ENCODE measurements at regions not wholly inside any gene's neighbourhood (a gene's known extent, or its start where the extent isn't known, plus 50 kb on each side); places are given as distances from the start of the nearest gene placed in this dataset.

GRCh38 chrX:74246524-74246923, 57.5 kb upstream of the ZCCHC13 start:
- FAIRE-seq (no peak), ATAC-seq (no peak), DNase-seq (ENCODE audit: low read depth in 1 of 2, low spot score in 1 of 2) (peak; percentile 16 to 27)
- H3K27ac ChIP-seq: peak overlapping the region; percentile 93 to 97; a peak in 5 of 6 replicates
- H3K4me2 ChIP-seq: peak overlapping the region; percentile 62
- no peak overlapping the region for H3K4me3 ChIP-seq
- ChIA-PET POLR2A (no interaction called here), CTCF (no interaction called here)
- H3K4me1 ChIP-seq: peaks cover 77% of the 10 kb centered on the region
- no peak for TF ChIP-seq JUNB (IDR thresholded peaks at IDR 0.05)
- TF ChIP-seq FOSL2 (IDR thresholded peaks at IDR 0.05): peak; percentile 54
- peak; percentile 80 for TF ChIP-seq FOSL2 (CRISPR knock-in tag; IDR thresholded peaks at IDR 0.05)
- TF ChIP-seq CEBPB (IDR thresholded peaks at IDR 0.05): peak; percentile 67 to 73; a peak in 2 of 4 replicates
- no peaks in the 10 kb centered on the region for H3K9me3 ChIP-seq

DNA sequence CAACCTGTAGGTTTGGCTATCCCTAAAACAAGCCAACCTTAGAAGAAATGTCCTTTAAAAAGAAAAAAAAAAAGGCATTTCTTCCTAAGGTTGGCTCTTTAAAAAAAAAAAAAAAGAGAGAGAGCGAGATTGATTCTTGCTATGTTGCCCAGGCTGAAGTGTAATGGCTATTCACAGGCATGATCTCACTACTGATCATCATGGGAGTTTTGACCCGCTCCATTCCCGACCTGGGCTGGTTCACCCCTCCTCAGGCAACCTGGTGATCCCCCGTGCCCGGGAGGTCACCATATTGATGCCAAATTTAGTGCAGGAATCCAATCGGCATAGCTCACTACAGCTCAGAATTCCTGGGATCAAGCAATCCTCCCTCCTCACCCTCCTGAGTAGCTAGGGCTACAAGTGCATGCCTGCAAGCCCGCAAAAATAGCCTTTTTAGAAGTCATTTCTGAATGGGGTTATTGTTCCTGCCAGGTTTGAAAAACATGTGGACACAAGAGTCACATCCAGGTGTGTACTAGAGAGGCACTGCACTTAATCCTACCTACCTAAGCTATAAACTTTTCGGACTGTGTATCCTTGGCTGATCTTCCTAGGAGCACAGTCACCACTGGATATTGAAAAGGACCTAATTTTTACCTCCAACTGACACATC, 61.4 kb upstream of the ZCCHC13 start:
- Histone ChIP-seq H3K4me1 (peaks cover 53% of the 10 kb centered on the region), H3K27ac (peak overlapping the region; percentile 49 to 84; a peak in 5 of 6 replicates), H3K4me2 (peak overlapping the region; percentile 54), H3K4me3 (no peak overlapping the region), H3K9me3 (no peaks in the 10 kb centered on the region)
- ATAC-seq (peak in 1 of 2 experiments; percentile 55; a peak in 4 of 6 replicates), DNase-seq (ENCODE audit: low read depth in 1 of 2, low spot score in 1 of 2) (no peak), FAIRE-seq (no peak)
- POLR2A ChIA-PET: no interaction called here
- 61% methylated on average over 7 of the region's 8 CpGs for WGBS (ENCODE audit: missing lambda C conversion rate)
- CTCF ChIA-PET: no interaction called here
- no peak for TF ChIP-seq BHLHE40 (IDR thresholded peaks at IDR 0.05; ENCODE audit: low read depth, low read length)
- no peak for TF ChIP-seq HDAC2 (IDR thresholded peaks at IDR 0.05)
- TF ChIP-seq, protein P1, sequence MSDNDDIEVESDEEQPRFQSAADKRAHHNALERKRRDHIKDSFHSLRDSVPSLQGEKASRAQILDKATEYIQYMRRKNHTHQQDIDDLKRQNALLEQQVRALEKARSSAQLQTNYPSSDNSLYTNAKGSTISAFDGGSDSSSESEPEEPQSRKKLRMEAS (IDR thresholded peaks at IDR 0.05): no peak
- TF ChIP-seq HOXB5 (CRISPR knock-in tag; IDR thresholded peaks at IDR 0.05): no peak
- TF ChIP-seq FOXS1 (CRISPR knock-in tag; IDR thresholded peaks at IDR 0.05): no peak
- no peak for TF ChIP-seq HES2 (IDR thresholded peaks at IDR 0.05)
- no peak for TF ChIP-seq KDM1A (IDR thresholded peaks at IDR 0.05; ENCODE audit: low read depth)
- no peak for TF ChIP-seq RARB (CRISPR knock-in tag; IDR thresholded peaks at IDR 0.05)
- no peak for TF ChIP-seq CHD2 (IDR thresholded peaks at IDR 0.05; ENCODE audit: low read length, partially characterized antibody)
- TF ChIP-seq BCL3 (IDR thresholded peaks at IDR 0.05): no peak

GRCh38 chrX:74242050-74242449, 61.9 kb upstream of the ZCCHC13 start:
- Histone ChIP-seq H3K27ac (peak overlapping the region; percentile 49 to 84; a peak in 5 of 6 replicates), H3K4me1 (peaks cover 47% of the 10 kb centered on the region), H3K9me3 (no peaks in the 10 kb centered on the region), H3K4me2 (peak overlapping the region; percentile 54), H3K4me3 (no peak overlapping the region)
- ATAC-seq (peak in 1 of 2 experiments; percentile 60; a peak in 3 of 6 replicates), FAIRE-seq (no peak), DNase-seq (ENCODE audit: low read depth in 1 of 2, low spot score in 1 of 2) (peak in 1 of 2 experiments; percentile 18)
- POLR2A ChIA-PET: no interaction called here
- CTCF ChIA-PET: no interaction called here
- TF ChIP-seq CHD2 (IDR thresholded peaks at IDR 0.05; ENCODE audit: low read length, partially characterized antibody) (no peak), PBX3 (IDR thresholded peaks at IDR 0.05) (no peak)

DNA sequence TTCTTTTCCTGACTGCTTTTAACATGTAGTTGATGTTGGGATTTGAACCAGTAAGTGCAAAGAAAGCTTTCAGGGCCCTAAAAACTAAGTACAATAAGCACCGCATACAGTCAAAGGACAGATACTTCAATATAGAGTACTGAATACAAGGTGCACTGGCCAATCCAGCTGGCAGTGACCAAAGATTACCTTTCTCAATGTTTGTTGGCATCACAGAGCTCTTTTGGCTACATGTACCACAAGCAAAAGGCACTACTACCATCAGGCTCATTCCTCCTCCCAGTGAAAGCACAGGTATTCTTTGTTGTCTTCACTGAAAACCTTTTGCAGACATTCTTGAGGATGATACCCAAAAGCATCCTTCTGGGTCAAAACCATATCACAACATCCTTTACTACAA, 65.2 kb upstream of the ZCCHC13 start:
- ChIA-PET POLR2A (no interaction called here), CTCF (interaction anchor here (0.8 to 1.6 kb wide), 3 partner anchors 11 to 32 kb away, joined by 3 to 5 read pairs (median 3); no protein-coding TSS in a partner anchor)
- Histone ChIP-seq H3K27ac (no peak overlapping the region), H3K4me1 (peaks cover 36% of the 10 kb centered on the region), H3K9me3 (no peaks in the 10 kb centered on the region), H3K4me3 (no peak overlapping the region), H3K4me2 (no peak overlapping the region)
- ATAC-seq: no peak
- DNase-seq (ENCODE audit: low read depth in 1 of 2, low spot score in 1 of 2): no peak
- FAIRE-seq: no peak
- WGBS (ENCODE audit: missing lambda C conversion rate): 90% methylated on average over 1 of the region's 1 CpG
- no peak for TF ChIP-seq KDM5A (IDR thresholded peaks at IDR 0.05)
- no peak for TF ChIP-seq MAFK (IDR thresholded peaks at IDR 0.05; ENCODE audit: partially characterized antibody)
- no peak for TF ChIP-seq CHD4 (IDR thresholded peaks at IDR 0.05; ENCODE audit: borderline replicate concordance)
- no peak for TF ChIP-seq EHMT2 (IDR thresholded peaks at IDR 0.05; ENCODE audit: low read depth)
- no peak for TF ChIP-seq POLR2A (IDR thresholded peaks at IDR 0.05; ENCODE audit: low read length)
- TF ChIP-seq POLR2AphosphoS2 (conservative IDR thresholded peaks at IDR 0.05; ENCODE audit: low read length): no peak
- TF ChIP-seq, protein P2, sequence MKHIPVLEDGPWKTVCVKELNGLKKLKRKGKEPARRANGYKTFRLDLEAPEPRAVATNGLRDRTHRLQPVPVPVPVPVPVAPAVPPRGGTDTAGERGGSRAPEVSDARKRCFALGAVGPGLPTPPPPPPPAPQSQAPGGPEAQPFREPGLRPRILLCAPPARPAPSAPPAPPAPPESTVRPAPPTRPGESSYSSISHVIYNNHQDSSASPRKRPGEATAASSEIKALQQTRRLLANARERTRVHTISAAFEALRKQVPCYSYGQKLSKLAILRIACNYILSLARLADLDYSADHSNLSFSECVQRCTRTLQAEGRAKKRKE (CRISPR knock-in tag; IDR thresholded peaks at IDR 0.05; ENCODE audit: low read depth): no peak
- no peak for TF ChIP-seq SMC3 (IDR thresholded peaks at IDR 0.05)
- TF ChIP-seq, protein P3, sequence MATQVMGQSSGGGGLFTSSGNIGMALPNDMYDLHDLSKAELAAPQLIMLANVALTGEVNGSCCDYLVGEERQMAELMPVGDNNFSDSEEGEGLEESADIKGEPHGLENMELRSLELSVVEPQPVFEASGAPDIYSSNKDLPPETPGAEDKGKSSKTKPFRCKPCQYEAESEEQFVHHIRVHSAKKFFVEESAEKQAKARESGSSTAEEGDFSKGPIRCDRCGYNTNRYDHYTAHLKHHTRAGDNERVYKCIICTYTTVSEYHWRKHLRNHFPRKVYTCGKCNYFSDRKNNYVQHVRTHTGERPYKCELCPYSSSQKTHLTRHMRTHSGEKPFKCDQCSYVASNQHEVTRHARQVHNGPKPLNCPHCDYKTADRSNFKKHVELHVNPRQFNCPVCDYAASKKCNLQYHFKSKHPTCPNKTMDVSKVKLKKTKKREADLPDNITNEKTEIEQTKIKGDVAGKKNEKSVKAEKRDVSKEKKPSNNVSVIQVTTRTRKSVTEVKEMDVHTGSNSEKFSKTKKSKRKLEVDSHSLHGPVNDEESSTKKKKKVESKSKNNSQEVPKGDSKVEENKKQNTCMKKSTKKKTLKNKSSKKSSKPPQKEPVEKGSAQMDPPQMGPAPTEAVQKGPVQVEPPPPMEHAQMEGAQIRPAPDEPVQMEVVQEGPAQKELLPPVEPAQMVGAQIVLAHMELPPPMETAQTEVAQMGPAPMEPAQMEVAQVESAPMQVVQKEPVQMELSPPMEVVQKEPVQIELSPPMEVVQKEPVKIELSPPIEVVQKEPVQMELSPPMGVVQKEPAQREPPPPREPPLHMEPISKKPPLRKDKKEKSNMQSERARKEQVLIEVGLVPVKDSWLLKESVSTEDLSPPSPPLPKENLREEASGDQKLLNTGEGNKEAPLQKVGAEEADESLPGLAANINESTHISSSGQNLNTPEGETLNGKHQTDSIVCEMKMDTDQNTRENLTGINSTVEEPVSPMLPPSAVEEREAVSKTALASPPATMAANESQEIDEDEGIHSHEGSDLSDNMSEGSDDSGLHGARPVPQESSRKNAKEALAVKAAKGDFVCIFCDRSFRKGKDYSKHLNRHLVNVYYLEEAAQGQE (IDR thresholded peaks at IDR 0.05): no peak
- TF ChIP-seq RNF2 (IDR thresholded peaks at IDR 0.05; ENCODE audit: borderline replicate concordance, low read depth): no peak
- TF ChIP-seq, protein P1 (IDR thresholded peaks at IDR 0.05): no peak
- no peak for TF ChIP-seq FOXS1 (CRISPR knock-in tag; IDR thresholded peaks at IDR 0.05)
- no peak for TF ChIP-seq BHLHE40 (IDR thresholded peaks at IDR 0.05; ENCODE audit: low read depth, low read length)

All from A549 (cell line).